ENCODE measurements at regions not wholly inside any gene's neighbourhood (a gene's known extent, or its start where the extent isn't known, plus 50 kb on each side); places are given as distances from the start of the nearest gene placed in this dataset.
"Not testable (repeated sequence)": the region's sequence is repeated elsewhere in the genome, so short reads cannot be mapped to it uniquely, and the experiment has no call there.

GRCh38 chr12:72207486-72208409 lies 64.4 kb upstream of the TRHDE start:
- no peaks in the 10 kb centered on the region for H3K27me3 Mint-ChIP-seq (ENCODE audit: low read depth)
- no peak for DNase-seq (ENCODE audit: low spot score)

GRCh38 chr12:72209086-72209485 lies 63.1 kb upstream of the TRHDE start:
- H3K36me3 Mint-ChIP-seq (ENCODE audit: low read depth), result no peaks in the 10 kb centered on the region
- no peaks in the 10 kb centered on the region for H3K9me3 Mint-ChIP-seq (ENCODE audit: low read depth)
- no peak for TF ChIP-seq CTCF (IDR thresholded peaks at IDR 0.05)
- no peak for DNase-seq (ENCODE audit: low spot score)
- H3K4me1 Mint-ChIP-seq (ENCODE audit: low read depth), result no peaks in the 10 kb centered on the region
- peaks cover under 1% of the 10 kb centered on the region for H3K27me3 Mint-ChIP-seq (ENCODE audit: low read depth)
- H3K27ac Mint-ChIP-seq (ENCODE audit: unreplicated experiment), result no peak overlapping the region
- no peak overlapping the region for H3K4me3 Mint-ChIP-seq (ENCODE audit: unreplicated experiment)

More at GRCh38 chr12:72207486-72208409, 64.4 kb upstream of the TRHDE start:
- no peak for TF ChIP-seq CTCF (IDR thresholded peaks at IDR 0.05)
- H3K4me3 Mint-ChIP-seq (ENCODE audit: unreplicated experiment), result no peak overlapping the region
- no peaks in the 10 kb centered on the region for H3K4me1 Mint-ChIP-seq (ENCODE audit: low read depth)
- no peaks in the 10 kb centered on the region for H3K9me3 Mint-ChIP-seq (ENCODE audit: low read depth)
- H3K36me3 Mint-ChIP-seq (ENCODE audit: low read depth), result no peaks in the 10 kb centered on the region
- no peak overlapping the region for H3K27ac Mint-ChIP-seq (ENCODE audit: unreplicated experiment)

- H3K27me3 Mint-ChIP-seq (ENCODE audit: low read depth), result peaks cover 9% of the 10 kb centered on the region
- no peak for TF ChIP-seq CTCF (IDR thresholded peaks at IDR 0.05)
- no peak for DNase-seq (ENCODE audit: low spot score)
- no peaks in the 10 kb centered on the region for H3K4me1 Mint-ChIP-seq (ENCODE audit: low read depth)
- no peaks in the 10 kb centered on the region for H3K9me3 Mint-ChIP-seq (ENCODE audit: low read depth)
- H3K36me3 Mint-ChIP-seq (ENCODE audit: low read depth), result no peaks in the 10 kb centered on the region
- H3K4me3 Mint-ChIP-seq (ENCODE audit: unreplicated experiment), result no peak overlapping the region
- no peak overlapping the region for H3K27ac Mint-ChIP-seq (ENCODE audit: unreplicated experiment)
Measured at GRCh38 chr12:72214163-72214562, 58.0 kb upstream of the TRHDE start.

GRCh38 chr12:72215287-72215686 lies 56.9 kb upstream of the TRHDE start:
- DNase-seq (ENCODE audit: low spot score); H3K4me1 Mint-ChIP-seq (ENCODE audit: low read depth); H3K9me3 Mint-ChIP-seq (ENCODE audit: low read depth); H3K4me3 Mint-ChIP-seq (ENCODE audit: unreplicated experiment); H3K27ac Mint-ChIP-seq (ENCODE audit: unreplicated experiment); H3K27me3 Mint-ChIP-seq (ENCODE audit: low read depth); H3K36me3 Mint-ChIP-seq (ENCODE audit: low read depth): not testable (repeated sequence)

- Mint-ChIP-seq H3K4me3 (ENCODE audit: unreplicated experiment) (no peak overlapping the region), H3K9me3 (ENCODE audit: low read depth) (no peaks in the 10 kb centered on the region), H3K27ac (ENCODE audit: unreplicated experiment) (no peak overlapping the region), H3K36me3 (ENCODE audit: low read depth) (no peaks in the 10 kb centered on the region), H3K4me1 (ENCODE audit: low read depth) (no peaks in the 10 kb centered on the region), H3K27me3 (ENCODE audit: low read depth) (peaks cover 10% of the 10 kb centered on the region)
- DNase-seq (ENCODE audit: low spot score), result no peak
- no peak for TF ChIP-seq CTCF (IDR thresholded peaks at IDR 0.05)
Measured at GRCh38 chr12:72219937-72220336, 52.2 kb upstream of the TRHDE start.
